ENCODE measurements at regions not wholly inside any gene's neighbourhood (a gene's known extent, or its start where the extent isn't known, plus 50 kb on each side); places are given as distances from the start of the nearest gene placed in this dataset.

DNA sequence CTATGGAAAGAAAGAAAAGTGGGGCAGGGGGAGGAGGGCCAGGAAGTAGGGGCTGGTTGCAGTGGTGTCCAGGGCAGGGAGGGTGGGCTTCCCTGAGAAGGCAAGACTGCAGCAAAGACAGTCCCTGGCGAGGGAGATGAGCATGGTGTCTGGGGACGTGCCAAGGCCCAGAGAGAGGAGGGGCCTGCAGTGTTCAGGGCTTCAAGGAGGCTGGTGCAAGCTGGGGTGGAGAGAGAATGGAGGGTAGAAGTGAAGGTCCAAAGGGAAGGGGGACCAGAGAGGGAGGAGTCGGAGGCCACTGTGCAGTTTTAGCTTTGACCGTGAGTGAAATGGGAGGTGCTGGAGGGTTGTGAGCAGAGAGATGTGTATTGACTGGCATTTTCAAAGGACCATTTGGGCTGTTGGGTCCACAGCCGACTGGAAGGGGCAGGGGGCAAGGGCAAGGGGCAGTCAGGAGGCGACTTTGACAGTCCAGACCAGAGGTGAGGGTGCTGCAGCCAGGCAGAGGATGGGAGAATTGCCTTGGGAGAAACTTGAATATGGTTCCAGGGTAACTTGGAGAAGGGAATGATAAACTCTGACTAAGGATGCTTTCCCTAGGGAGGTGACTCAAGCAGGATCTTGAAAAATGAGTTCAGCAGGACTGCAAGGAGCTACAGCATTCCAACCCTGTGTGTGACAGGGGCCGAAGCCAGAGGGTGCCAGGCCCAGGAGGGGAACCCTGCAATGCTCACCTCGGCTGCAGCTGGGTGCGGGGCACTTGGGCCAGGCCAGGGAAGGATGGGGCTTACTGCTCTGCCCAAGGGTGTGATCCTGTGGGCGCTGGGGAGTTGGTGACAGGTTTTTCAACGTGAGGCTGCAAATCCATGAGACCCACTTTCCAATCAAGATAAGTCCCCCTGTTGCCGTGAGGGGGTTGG, 177.1 kb upstream of the HAAO start:
- no peak for DNase-seq

GRCh38 chr2:42967959-42968674, 175.7 kb upstream of the HAAO start:
- DNase-seq: no peak

DNA sequence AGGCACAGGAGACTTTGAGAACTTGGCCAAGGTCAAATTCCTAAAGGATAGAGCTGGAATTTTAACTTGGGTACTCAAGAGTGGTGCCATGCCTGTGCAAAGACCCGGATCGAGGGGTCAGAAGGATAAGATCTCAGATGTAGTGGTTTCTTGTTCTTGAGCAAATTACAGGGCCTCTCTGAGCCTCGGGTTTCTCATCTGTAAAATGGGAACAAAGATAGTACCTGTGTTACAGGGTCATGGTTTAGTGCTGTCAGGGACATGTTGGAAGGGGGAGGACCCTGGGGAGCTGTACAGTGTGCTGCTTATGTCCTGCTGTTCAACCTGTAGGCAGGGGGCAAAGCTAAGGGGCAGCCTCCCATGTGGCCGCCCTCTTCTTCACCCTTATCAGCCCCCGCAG, 173.5 kb upstream of the HAAO start:
- DNase-seq: no peak

GRCh38 chr2:42965196-42965595, 172.8 kb upstream of the HAAO start:
- DNase-seq: no peak

- no peak for DNase-seq
These were observed 172.2 kb upstream of the HAAO start for GRCh38 chr2:42964439-42965083.

- DNase-seq: no peak
These were observed 171.2 kb upstream of the HAAO start for GRCh38 chr2:42963452-42964068.

DNA sequence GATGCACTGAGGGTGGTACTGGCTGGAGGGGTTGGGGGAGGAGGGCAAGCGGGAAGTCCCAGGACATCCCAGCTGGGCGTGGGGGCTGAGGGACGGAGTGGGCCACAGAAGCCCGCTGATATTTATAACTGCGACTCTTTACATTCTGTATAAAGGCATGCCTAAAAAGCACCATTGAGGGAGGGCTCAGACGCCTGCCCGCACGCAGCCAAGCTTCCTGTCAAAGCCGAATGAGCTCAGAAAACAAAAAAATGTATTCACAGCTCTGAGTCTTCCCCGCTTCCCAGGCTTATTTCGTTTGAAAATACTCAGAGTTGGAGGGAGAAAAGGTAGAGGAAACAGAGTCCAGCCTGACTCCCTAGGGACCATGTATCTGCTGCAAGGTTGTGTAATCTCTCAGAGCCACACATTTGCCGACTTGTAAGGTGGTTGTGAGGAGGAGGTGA, 170.1 kb upstream of the HAAO start:
- no peak for DNase-seq

DNA sequence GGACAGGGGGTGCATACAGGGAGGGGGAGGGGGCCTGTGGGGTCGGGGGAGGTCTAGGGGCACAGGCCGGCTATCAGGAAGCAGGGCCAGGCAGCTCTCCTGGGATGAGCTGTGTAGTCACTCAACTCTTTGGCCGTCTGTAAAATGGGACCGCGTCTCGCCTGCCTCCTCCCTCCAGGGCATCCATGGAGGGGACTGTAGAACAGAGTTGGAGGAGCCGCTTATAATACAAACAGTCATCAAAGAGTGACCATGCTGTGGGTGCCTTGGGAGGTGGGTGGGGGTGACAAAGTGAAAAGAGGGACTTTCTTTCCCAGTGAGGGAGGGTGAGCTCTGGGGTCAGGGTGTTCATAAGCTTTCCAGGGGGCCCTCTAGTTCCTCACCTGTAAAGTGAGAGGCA, 169.6 kb upstream of the HAAO start:
- DNase-seq: no peak

- DNase-seq: no peak
These were observed 169.0 kb upstream of the HAAO start for GRCh38 chr2:42961385-42961811.

DNA sequence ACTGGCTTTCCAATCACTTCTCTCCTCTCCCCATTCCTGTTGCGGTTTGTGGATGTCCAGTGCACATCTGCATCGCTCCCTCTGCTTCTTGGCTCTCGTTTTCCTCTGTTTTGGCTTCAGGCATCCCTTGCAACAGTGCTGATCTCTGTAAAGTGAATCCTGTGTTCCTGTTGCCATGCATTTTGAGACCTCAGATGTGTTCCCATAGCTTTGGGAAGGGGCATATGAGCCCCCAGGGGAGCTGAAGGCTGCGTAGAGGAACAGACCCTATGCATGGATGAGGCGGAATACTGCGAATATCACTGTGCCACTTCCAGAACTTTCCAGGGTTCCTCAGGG, 168.4 kb upstream of the HAAO start:
- DNase-seq: no peak

DNA sequence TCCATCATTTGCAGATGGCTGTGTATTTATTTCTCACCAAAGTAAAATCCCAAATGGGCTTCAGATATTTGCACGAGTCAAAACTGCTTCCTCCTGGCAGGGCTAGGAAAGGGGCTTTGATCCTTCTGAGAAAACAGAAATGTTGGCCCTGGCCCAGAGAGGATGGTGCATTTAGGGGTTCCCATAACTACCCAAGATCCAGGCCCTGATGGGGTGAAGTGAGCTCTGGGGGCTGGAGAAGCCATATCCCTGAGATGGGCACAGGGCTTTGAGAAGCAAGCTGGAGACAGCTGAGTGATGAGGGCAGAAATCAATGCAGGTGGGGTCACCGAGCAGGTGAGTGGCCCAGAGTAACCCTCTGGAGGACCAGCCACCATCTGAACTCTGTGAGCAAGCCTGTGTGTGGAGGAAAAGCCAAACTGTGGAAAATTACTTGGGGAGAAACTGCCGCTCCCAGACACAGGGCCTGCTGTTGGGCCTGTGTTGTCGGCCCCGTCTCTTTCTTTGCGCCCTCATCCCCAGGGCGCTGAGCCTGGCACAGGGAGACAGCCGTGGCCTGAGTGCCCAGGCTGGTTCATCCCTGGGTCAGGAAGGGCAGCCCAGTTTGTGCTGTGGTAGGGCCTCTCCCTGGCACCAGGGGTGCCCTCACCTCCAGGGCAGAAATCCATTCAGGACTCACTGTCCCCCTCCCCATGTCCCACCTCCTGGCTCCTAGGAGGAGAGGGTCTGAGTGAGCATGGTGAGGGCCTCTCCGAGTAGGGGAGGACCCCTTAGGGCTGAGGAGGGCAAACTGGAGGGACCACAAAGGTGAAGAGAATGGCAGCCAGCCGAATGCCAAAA, 167.8 kb upstream of the HAAO start:
- DNase-seq: no peak

- no peak for DNase-seq
These were observed 167.0 kb upstream of the HAAO start for GRCh38 chr2:42959234-42960001.

DNA sequence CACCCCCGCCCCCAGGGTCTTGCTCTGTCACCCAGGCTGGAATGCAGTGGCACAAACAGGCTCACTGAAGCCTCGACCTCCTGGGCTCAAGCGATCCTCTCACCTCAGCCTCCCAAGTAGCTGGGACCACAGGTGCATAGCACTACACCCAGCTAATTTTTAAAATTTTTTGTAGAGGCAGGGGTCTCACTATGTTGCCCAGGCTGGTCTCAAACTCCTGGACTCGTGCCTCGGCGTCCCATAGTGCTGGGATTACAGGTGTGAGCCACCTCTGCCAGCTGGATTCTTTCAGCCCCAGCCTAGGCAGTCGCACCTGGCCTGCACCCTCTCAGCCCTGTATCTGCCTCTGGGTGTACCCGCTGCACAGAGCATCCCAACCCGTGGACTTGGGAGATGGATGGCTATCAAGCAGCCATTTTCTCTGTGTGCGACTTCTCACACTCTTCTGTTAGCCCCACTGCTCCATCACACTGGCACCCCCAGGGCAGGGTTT, 166.4 kb upstream of the HAAO start:
- DNase-seq: no peak

GRCh38 chr2:42957861-42958301, 165.5 kb upstream of the HAAO start:
- DNase-seq: no peak

DNA sequence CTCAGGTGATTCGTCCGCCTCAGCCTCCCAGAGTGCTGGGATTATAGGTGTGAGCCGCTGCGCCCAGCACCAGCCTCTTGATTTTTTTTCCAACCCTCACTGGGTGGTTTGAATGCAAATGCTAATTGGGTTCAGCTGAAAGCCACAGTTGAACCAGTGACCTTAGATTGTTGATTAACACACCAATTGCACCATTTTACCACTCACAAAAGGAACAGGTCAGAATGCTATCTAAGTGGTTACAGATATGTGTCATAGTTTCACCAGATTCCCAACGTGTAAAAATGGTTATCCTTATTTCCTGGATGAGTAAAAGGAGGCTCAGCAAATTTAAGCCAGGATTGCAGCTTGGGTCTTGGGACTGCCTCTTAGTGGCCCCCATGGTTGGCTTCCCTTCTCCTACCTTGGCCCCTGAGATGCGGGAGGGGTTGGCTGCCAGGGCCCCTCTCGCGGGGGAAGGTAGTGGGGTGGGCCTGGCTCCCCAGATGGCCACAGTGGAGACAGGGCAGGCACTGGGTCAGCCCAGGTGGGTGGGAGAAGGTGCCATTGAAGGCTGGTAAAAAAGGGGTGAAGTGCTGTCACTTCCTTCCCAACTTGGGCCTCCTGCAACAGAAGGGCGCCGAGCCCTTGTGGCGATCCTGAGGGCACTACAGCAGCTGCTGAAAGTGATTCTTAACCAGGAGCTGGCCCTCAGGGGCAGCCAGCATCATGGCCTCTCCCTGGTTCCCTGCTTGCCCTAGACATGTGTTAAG, 164.9 kb upstream of the HAAO start:
- no peak for DNase-seq

- no peak for DNase-seq
These were observed 162.0 kb upstream of the HAAO start for GRCh38 chr2:42954227-42954962.

DNA sequence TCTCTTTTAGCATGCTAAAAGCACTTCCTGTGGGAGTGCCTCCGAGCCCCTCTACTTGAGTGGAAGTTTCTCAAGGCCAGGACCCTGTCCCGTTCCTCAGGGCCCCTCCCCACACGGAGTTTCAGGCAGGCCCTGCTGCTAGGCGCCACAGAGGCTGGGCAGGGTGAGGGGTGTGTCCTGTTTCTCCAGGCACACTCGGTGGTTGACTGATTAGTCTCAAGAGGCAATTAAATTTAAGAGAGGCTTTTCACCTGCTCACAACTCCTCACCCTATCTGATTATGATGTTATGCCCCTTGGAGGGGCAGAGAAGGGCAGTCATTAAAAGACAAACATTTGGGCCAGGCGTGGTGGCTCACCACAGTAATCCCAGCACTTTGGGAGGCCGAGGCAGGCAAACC, 160.8 kb upstream of the HAAO start:
- DNase-seq: no peak

GRCh38 chr2:42951263-42951938, 159.0 kb upstream of the HAAO start:
- no peak for DNase-seq

- no peak for DNase-seq
These were observed 156.7 kb upstream of the HAAO start for GRCh38 chr2:42949125-42949524.

Data from effector CD8-positive, alpha-beta T cell (primary cell).